HG03280 (cell line): ENCODE measurements at regions not wholly inside any gene's neighbourhood (a gene's known extent, or its start where the extent isn't known, plus 50 kb on each side); places are given as distances from the start of the nearest gene placed in this dataset.
"Not testable (repeated sequence)": the region's sequence is repeated elsewhere in the genome, so short reads cannot be mapped to it uniquely, and the experiment has no call there.

Source experiments
- ATAC-seq: cut with Tn5 transposase; IDR thresholded peaks from one replicate; pipeline ENCODE4 v1.9.1; 2021; ENCODE audit warnings: mild to moderate bottlenecking, moderate library complexity; ENCODE audit not compliant: unreplicated experiment

GRCh38 chr12:131635491-131636122 is 75.3 kb upstream of the SFSWAP start:
- ATAC-seq: no peak

GRCh38 chr12:131636266-131636665 is 74.6 kb upstream of the SFSWAP start:
- ATAC-seq: no peak

DNA sequence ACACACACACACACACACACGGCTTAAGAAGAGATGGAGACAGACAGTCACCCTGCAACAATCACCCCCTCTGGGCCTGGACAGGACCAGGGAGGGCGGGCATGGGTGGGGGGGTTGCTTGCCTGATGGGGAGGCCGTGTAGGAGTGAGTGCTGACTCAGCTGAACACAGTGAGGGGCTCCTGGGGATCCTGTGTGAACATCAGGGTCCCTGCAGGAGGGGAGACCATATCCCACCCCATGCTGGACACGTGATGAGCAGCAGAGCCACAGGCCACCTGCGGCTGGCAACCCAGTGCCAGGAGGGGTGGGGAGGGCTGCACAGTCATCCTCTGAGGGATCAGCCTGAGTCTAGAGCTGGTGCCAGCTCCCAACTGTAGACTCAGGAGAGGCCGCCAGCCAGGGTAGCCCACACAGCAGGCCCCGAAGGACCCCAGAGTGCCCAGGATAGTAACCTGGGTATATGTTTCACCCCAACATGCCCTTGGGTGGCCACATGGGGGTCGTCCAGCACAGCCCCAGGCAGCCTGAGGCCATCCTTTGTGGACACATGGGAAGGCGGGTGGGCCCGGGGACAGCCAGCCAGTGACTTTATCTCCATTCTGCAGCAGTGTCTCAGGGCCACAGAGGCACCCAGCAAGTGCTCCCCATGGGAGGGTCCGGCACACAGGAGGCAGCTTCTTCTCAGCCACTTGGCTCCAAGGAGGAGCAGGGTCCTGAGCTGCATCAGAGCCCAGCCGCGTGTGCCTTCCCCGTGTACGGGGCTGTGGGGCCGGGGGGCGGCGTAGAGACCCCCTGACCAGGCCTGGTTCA is 73.7 kb upstream of the SFSWAP start:
- no peak for ATAC-seq

DNA sequence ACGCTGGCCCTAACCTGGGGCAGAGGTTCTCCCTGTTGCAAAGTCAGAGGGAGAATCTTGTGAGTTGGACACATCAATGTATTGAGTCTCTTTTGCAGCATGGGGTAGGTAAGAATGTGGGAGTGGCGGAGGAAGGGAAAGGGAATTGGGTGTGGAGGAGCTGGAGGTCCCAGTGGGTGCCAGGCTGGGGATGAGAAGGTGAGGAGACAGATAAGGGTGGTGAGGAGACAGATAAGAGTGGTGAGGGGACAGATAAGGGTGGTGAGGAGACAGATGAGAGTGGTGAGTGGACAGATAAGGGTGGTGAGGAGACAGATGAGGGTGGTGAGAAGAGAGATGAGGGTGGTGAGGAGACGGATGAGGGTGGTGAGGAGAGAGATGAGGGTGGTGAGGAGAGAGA is 72.9 kb upstream of the SFSWAP start:
- no peak for ATAC-seq

- ATAC-seq: no peak
These were observed 71.5 kb upstream of the SFSWAP start for GRCh38 chr12:131639270-131639940.

- no peak for ATAC-seq
These were observed 70.4 kb upstream of the SFSWAP start for GRCh38 chr12:131640525-131640924.

DNA sequence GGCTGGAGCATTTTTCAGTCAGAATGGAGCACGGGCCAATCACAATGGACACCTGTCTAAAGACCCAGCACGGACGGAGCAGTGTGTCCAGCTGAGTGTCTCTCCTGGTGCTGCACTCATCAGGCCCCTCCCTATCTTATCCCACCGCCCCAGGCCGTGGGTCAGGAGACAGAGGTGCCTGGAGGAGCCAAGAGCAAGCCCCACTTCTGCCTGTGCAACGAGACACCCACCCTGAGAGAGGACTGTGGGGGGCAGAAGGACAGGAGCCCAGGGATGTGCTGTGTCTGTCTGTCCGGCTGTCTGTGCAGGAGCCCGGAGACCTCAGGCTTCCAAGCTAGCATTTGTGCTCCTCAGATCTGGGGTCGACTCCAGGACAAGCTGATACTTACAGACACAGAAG is 69.6 kb upstream of the SFSWAP start:
- ATAC-seq: no peak

GRCh38 chr12:131642101-131642540 is 68.8 kb upstream of the SFSWAP start:
- ATAC-seq: no peak

GRCh38 chr12:131642771-131643170 is 68.1 kb upstream of the SFSWAP start:
- ATAC-seq: no peak

DNA sequence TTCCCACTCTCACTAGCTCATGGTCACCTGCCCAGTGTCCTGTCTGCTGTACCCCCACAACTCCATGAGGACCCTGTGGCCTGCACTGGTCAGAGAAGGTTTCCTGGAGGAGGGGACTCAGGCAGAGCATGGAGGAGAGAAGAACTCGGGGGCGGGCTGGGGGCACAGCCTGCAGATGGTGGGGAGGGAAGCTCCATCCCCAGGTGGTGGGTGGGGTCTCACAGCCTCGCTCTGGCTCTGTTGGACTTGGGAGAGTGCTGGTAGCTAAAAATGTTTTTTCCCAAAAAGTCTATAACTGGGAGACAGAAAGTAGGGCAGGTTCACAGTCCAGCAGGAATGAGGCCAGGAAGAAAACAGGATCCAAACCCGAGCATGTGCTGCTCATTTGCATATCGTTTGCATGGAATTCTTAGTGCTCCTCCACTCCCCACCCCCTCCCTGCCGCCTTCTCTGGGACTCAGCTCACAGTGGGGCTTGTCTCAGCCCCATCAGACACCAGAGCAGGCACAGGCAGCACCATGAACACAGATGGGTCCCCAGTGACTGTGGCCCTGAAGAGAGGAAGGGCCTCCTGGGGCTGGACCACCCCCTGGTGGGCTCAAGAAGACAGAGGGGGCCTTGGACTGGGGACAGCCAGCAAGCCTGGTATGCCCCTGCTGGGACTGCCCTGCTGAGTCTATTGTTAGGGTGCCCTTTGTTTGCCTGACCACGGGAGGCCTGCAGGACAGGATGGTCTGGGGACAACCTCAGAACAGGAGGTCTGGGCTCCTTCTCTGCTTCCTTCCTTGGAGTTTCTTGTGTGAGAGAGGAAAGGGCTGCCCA is 67.0 kb upstream of the SFSWAP start:
- ATAC-seq: no peak

DNA sequence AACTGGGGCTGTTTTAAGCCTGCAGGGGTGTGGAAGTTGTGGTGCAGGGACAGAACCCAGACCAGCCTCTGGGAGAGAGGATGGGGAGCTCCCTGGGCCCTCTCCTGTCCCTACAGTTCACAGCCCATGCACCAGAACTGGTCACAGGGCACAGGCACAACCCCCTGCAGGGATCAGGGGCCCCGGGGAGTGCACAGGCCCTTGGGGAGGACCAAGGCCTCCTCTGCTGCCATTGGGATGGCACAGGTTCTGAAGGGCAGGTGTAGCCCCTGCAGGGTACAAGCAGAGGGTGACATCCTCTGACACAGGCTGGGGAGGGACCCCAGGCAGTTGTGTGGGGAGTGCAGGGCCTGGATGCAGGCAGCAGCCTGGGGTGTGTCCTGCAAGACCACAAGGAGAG is 66.4 kb upstream of the SFSWAP start:
- no peak for ATAC-seq

GRCh38 chr12:131644917-131645316 is 66.0 kb upstream of the SFSWAP start:
- not testable (repeated sequence) for ATAC-seq

GRCh38 chr12:131645557-131645956 is 65.3 kb upstream of the SFSWAP start:
- ATAC-seq: not testable (repeated sequence)

- not testable (repeated sequence) for ATAC-seq
These were observed 64.4 kb upstream of the SFSWAP start for GRCh38 chr12:131646444-131646843.

DNA sequence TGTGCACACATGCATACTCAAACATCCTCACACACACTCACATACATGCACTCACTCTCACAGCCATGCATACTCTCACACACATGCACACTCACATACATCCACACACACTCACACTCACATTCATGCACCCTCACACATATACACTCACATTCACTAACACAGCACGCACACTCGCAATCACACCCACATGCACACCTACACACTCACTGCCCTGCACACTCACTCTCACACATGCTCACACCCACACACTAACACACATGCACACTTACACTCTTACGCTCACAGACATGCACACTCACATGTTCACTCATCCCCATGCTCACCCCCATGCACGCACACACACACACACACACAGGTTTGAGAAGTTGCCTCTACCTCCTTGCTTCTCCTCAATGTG is 63.2 kb upstream of the SFSWAP start:
- no peak for ATAC-seq

DNA sequence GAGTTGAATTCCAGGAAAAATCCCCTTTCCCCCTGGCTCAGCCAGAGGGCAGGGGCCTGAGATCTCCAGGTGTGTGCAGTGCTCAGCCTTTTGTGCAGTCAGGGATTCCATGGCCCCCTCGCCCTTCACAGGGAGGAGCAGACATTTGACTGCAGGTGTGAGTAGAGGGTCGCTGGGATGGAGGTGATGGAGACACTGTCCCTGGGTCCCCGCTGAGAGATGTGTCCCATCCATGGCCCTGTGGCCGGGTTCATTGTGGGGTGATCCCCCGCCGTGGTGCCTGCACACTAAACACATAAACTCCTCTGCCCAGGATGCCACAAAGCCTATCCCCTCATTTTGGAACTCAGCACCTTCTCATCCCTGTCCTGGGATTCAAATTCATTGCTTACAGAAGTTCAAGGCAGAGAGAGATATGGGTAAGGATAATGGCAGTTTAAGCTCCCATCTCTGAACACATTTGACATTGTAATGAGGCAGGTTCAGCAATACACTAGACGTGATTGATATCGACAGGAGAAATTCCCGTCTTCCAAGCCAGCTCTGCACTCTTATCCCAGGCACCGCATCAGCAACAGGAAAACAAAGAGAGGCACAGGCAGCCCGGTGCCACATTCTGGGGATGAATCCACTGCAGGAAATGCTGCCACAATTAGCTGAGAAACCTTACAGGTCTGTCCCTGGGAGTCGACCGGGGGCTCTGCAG is 55.3 kb upstream of the SFSWAP start:
- ATAC-seq: not testable (repeated sequence)

DNA sequence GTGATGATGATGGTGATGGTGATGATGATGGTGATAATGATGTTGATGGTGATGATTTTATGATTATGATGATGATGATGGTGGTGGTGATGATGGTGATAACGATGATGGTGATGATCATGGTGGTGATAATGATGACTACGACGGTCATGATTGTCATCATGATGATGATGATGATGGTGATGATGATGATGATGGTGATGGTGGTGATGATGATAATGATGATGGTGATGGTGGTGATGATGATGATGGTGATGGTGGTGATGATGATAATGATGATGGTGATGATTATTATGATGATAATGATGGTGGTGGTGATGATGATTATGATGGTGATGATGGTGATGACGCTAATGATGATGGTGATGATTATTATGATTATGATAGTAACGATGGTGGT is 54.1 kb upstream of the SFSWAP start:
- not testable (repeated sequence) for ATAC-seq

DNA sequence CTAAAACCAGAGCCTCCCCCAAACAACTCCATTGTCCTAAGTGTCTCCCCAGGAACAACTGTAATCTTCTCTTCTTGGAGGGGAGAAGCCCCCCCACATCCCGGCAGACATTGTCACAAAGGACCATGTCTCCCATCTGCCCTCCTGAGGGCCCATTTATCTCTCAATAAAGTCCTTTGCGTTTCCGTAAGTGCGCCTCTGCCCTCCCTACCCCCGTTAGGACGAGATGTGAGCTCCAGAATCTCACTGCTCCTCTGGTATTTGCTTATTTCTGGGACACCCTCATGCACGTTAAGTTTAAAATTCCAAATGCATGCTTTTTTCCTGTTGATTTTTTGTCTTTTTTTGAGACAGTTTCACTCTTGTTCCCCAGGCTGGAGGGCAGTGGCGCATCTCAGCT is 52.3 kb upstream of the SFSWAP start:
- ATAC-seq: not testable (repeated sequence)

- ATAC-seq: not testable (repeated sequence)
These were observed 51.4 kb upstream of the SFSWAP start for GRCh38 chr12:131659484-131659883.

- ATAC-seq: not testable (repeated sequence)
These were observed 50.9 kb upstream of the SFSWAP start for GRCh38 chr12:131659976-131660375.
